HepG2 (cell line): ENCODE measurements at regions not wholly inside any gene's neighbourhood (a gene's known extent, or its start where the extent isn't known, plus 50 kb on each side); places are given as distances from the start of the nearest gene placed in this dataset.

ENCODE experiments used
- ATAC-seq: fragments of 200-7000 bp; cut with Tn5 transposase; 3 replicates; pipeline ENCODE4 v1.9.1; 2020; ENCODE audit warnings: mild to moderate bottlenecking, moderate library complexity
- BruUV-seq: library from RNA; stranded (reverse); fragments of 400-500 nt; replicated peaks from 2 replicates; lab custom pipeline; 2021; lab: Mats Ljungman, UMichigan
- CTCF ChIA-PET: fragments of 300-600 bp; formaldehyde crosslinking; extraction: SDS; loops from one replicate; lab custom pipeline; 2021; ENCODE audit warnings: low total read pairs, inconsistent platforms, low intra/inter-chr PET ratio; lab: Yijun Ruan, JAX
- POLR2A ChIA-PET: fragments of 350-600 bp; sonication (Branson Sonifier 250); formaldehyde crosslinking; loops from one replicate; lab custom pipeline; 2020; ENCODE audit warnings: antibody characterized with exemption, inconsistent platforms; lab: Yijun Ruan, JAX
- DNase-seq: peaks from one replicate; pipeline ENCODE4 v3.0.0-alpha.2; 2015; ENCODE audit warnings: low spot score
- FAIRE-seq: peaks from 3 replicates; lab custom pipeline; 2011; peaks lifted over from hg19 to GRCh38; lab: Jason Lieb, UNC
- H2AFZ ChIP-seq: one replicate; pipeline ENCODE4 v1.6.1; 2011; ENCODE audit warnings: low read length, inconsistent platforms
- H3K27ac ChIP-seq: fragments of 300-600 bp; 3 replicates; pipeline ENCODE4 v1.8.0; 2011; ENCODE audit warnings: mixed run types, mild to moderate bottlenecking, mixed read lengths, low read length, inconsistent platforms; ENCODE audit not compliant: insufficient read depth; ENCODE audit errors: extremely low read length
- H3K27me3 ChIP-seq, 2 experiments: fragments of 200-600 bp in 1 of 2; 2 replicates in 1 of 2; 3 replicates in 1 of 2; pipeline versions ENCODE4 v1.6.0 to v1.8.0; 2011; ENCODE audit warnings: low read length in 2 of 2, mild to moderate bottlenecking in 2 of 2, moderate library complexity in 2 of 2, inconsistent platforms in 1 of 2; ENCODE audit not compliant: insufficient read depth in 2 of 2, control insufficient read depth in 1 of 2
- H3K36me3 ChIP-seq, 2 experiments: fragments of 200-600 bp in 1 of 2; replicated peaks in 1 of 2; 2 replicates in 1 of 2; 3 replicates in 1 of 2; pipeline versions ENCODE4 v1.5.1 to v1.8.0; 2011; ENCODE audit warnings: low read length in 2 of 2, inconsistent platforms in 1 of 2; ENCODE audit not compliant: insufficient read depth in 2 of 2, control insufficient read depth in 1 of 2
- H3K4me1 ChIP-seq: 2 replicates; pipeline ENCODE4 v1.5.1; 2012; ENCODE audit warnings: low read length, inconsistent platforms; ENCODE audit not compliant: insufficient read depth
- H3K4me2 ChIP-seq: 2 replicates; pipeline ENCODE4 v1.6.0; 2011; ENCODE audit warnings: low read depth, low read length, inconsistent platforms
- H3K4me3 ChIP-seq, 3 experiments: fragments of 200-600 bp in 1 of 3; sonication (generic), shearing (Covaris generic) in 1 of 3; replicated peaks in 1 of 3; 2 replicates each; pipeline ENCODE4 v1.5.1; 2011 to 2016; ENCODE audit warnings: low read length in 3 of 3, inconsistent platforms in 2 of 3, low read depth in 2 of 3, mild to moderate bottlenecking in 2 of 3, control low read depth in 1 of 3, mixed read lengths in 1 of 3; ENCODE audit not compliant: insufficient read depth in 1 of 3
- H3K79me2 ChIP-seq: one replicate; pipeline ENCODE4 v1.6.1; 2011; ENCODE audit warnings: low read length, inconsistent platforms; ENCODE audit not compliant: insufficient read depth
- H3K9ac ChIP-seq: 2 replicates; pipeline ENCODE4 v1.6.0; 2011; ENCODE audit warnings: mild to moderate bottlenecking, low read depth, low read length, inconsistent platforms; ENCODE audit not compliant: insufficient read depth
- H3K9me3 ChIP-seq: 2 replicates; pipeline ENCODE4 v1.5.1; 2012; ENCODE audit warnings: mild to moderate bottlenecking, low read length
- H4K20me1 ChIP-seq: 2 replicates; pipeline ENCODE4 v1.6.0; 2011; ENCODE audit warnings: inconsistent platforms, mild to moderate bottlenecking, low read length, moderate library complexity; ENCODE audit not compliant: insufficient read depth
- ASH2L ChIP-seq: fragments of 300-600, 200-600 bp; sonication (generic); IDR thresholded peaks from 2 replicates; pipeline ENCODE4 v1.7.0; 2017; ENCODE audit warnings: low read depth, mild to moderate bottlenecking, moderate library complexity, mixed read lengths, low read length; ENCODE audit not compliant: insufficient read length
- FOXJ3 ChIP-seq: sonication (generic); formaldehyde crosslinking; IDR thresholded peaks from 2 replicates; pipeline ENCODE4 v1.4.0; 2020; ENCODE audit warnings: missing genetic modification reagents, mild to moderate bottlenecking, borderline replicate concordance
- PCBP2 ChIP-seq: fragments of 200-400 bp; formaldehyde crosslinking; optimal IDR thresholded peaks from 2 replicates; pipeline ENCODE3; 2018; ENCODE audit warnings: low read length, low read depth; ENCODE audit not compliant: poor library complexity, severe bottlenecking
- PHF20 ChIP-seq: sonication (generic); formaldehyde crosslinking; IDR thresholded peaks from 2 replicates; pipeline ENCODE4 v1.5.0; 2020; ENCODE audit warnings: mild to moderate bottlenecking, missing genetic modification reagents
- PTBP1 ChIP-seq: fragments of 200-400 bp; formaldehyde crosslinking; IDR thresholded peaks from 2 replicates; pipeline ENCODE4 v1.6.1; 2018; ENCODE audit warnings: low read length, low read depth; ENCODE audit not compliant: poor library complexity, severe bottlenecking
- TEAD3 ChIP-seq: optimal IDR thresholded peaks from 2 replicates; pipeline ENCODE3; 2016; ENCODE audit warnings: borderline replicate concordance
- ZFP62 ChIP-seq: sonication (generic); formaldehyde crosslinking; IDR thresholded peaks from 2 replicates; pipeline ENCODE4 v1.4.0; 2020; ENCODE audit warnings: missing genetic modification reagents
- ZNF431 ChIP-seq: sonication (generic); formaldehyde crosslinking; IDR thresholded peaks from 2 replicates; pipeline ENCODE4 v1.9.0; 2022; ENCODE audit warnings: missing genetic modification reagents, low read depth, mild to moderate bottlenecking, borderline replicate concordance
- ZNF441 ChIP-seq: sonication (generic); formaldehyde crosslinking; IDR thresholded peaks from 2 replicates; pipeline ENCODE4 v1.7.0; 2021; ENCODE audit warnings: missing genetic modification reagents, borderline replicate concordance
- ZNF570 ChIP-seq: sonication (generic); formaldehyde crosslinking; IDR thresholded peaks from 2 replicates; pipeline ENCODE4 v1.4.0; 2020; ENCODE audit warnings: mild to moderate bottlenecking, missing genetic modification reagents, borderline replicate concordance
- ZNF589 ChIP-seq: sonication (generic); formaldehyde crosslinking; conservative IDR thresholded peaks from 2 replicates; pipeline ENCODE4 v1.8.0; 2022; ENCODE audit warnings: mild to moderate bottlenecking, moderate library complexity, missing genetic modification reagents
- WGBS: methylation state at CpG from one replicate; pipeline ENCODE4 v1.1.6; 2017; ENCODE audit warnings: low lambda C conversion rate; 5-methylcytosine and 5-hydroxymethylcytosine counted together
- in situ Hi-C: cut with HindIII; loops from 2 replicates; pipeline ENCODE4 v1.10.0; 2017; ENCODE audit warnings: low pct_unique_long_range_greater_than_20kb; ENCODE audit not compliant: extremely low pct_ligation_motif_present
- intact Hi-C: fragments of 100-400 bp; cut with micrococcal nuclease; formaldehyde crosslinking; loops from one replicate; pipeline ENCODE4 v1.10.0; 2022; ENCODE audit not compliant: unreplicated experiment
- TF ChIP-seq, protein P1 (sequence below): IDR thresholded peaks from 2 replicates; pipeline ENCODE4 v1.6.1; 2016; ENCODE audit warnings: low read depth
- TF ChIP-seq, protein P2 (sequence below): sonication (generic); formaldehyde crosslinking; conservative IDR thresholded peaks from 2 replicates; pipeline ENCODE4 v1.8.0; 2022; ENCODE audit warnings: missing genetic modification reagents
- TF ChIP-seq, protein P3 (sequence below): sonication (generic); formaldehyde crosslinking; IDR thresholded peaks from 2 replicates; pipeline ENCODE4 v1.9.0; 2021; ENCODE audit warnings: missing genetic modification reagents, borderline replicate concordance
- TF ChIP-seq, protein P4 (sequence below): sonication (generic); formaldehyde crosslinking; IDR thresholded peaks from 2 replicates; pipeline ENCODE4; 2020; ENCODE audit warnings: missing genetic modification reagents, mild to moderate bottlenecking, borderline replicate concordance

DNA sequence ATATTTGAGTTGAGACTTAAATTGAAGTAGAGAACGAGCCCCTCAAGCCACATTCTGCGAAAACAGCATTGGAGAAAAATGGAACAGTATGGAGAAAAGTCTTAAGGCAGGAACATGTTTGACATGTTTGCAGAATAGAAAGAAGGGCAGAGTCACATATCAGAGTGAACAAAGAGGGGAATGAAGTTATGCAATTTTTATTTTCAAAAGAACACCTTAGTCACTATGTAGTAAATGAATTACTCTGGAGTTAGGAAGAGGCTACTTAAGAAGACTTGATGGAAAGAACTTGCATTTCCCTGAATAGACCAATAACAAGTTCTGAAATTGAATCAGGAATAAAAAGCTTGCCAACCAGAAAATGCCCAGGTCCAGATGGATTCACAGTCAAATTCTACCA, 391.4 kb upstream of the CDH19 start:
- FAIRE-seq (no peak), DNase-seq (no peak), ATAC-seq (no peak)
- in situ Hi-C loops: no loop called here
- Histone ChIP-seq H3K9ac (no peak overlapping the region), H3K4me1 (no peaks in the 10 kb centered on the region), H3K9me3 (no peaks in the 10 kb centered on the region), H3K27me3 (no peaks in the 10 kb centered on the region), H3K4me3 (no peak overlapping the region), H3K27ac (no peak overlapping the region), H4K20me1 (no peaks in the 10 kb centered on the region), H3K36me3 (no peaks in the 10 kb centered on the region), H3K79me2 (no peaks in the 10 kb centered on the region), H3K4me2 (no peak overlapping the region), H2AFZ (no peak overlapping the region)
- BruUV-seq: no TSS peak
- 15% methylated on average over 2 of the region's 2 CpGs for WGBS
- CTCF ChIA-PET: no interaction called here
- intact Hi-C loops: no loop called here
- POLR2A ChIA-PET: no interaction called here
- TF ChIP-seq ZNF570 (CRISPR knock-in tag) (no peak), ZNF441 (CRISPR knock-in tag) (no peak), ZNF589 (CRISPR knock-in tag) (no peak), ASH2L (no peak), PCBP2 (no peak), PTBP1 (no peak), FOXJ3 (CRISPR knock-in tag) (no peak), ZNF431 (CRISPR knock-in tag) (no peak), TEAD3 (CRISPR knock-in tag) (no peak), ZFP62 (CRISPR knock-in tag) (no peak), PHF20 (CRISPR knock-in tag) (no peak)
- TF ChIP-seq, protein P1, sequence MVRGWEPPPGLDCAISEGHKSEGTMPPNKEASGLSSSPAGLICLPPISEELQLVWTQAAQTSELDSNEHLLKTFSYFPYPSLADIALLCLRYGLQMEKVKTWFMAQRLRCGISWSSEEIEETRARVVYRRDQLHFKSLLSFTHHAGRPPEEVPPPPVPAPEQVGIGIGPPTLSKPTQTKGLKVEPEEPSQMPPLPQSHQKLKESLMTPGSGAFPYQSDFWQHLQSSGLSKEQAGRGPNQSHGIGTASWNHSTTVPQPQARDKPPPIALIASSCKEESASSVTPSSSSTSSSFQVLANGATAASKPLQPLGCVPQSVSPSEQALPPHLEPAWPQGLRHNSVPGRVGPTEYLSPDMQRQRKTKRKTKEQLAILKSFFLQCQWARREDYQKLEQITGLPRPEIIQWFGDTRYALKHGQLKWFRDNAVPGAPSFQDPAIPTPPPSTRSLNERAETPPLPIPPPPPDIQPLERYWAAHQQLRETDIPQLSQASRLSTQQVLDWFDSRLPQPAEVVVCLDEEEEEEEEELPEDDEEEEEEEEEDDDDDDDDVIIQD (CRISPR knock-in tag): no peak
- TF ChIP-seq, protein P2, sequence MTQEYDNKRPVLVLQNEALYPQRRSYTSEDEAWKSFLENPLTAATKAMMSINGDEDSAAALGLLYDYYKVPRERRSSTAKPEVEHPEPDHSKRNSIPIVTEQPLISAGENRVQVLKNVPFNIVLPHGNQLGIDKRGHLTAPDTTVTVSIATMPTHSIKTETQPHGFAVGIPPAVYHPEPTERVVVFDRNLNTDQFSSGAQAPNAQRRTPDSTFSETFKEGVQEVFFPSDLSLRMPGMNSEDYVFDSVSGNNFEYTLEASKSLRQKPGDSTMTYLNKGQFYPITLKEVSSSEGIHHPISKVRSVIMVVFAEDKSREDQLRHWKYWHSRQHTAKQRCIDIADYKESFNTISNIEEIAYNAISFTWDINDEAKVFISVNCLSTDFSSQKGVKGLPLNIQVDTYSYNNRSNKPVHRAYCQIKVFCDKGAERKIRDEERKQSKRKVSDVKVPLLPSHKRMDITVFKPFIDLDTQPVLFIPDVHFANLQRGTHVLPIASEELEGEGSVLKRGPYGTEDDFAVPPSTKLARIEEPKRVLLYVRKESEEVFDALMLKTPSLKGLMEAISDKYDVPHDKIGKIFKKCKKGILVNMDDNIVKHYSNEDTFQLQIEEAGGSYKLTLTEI: no peak
- TF ChIP-seq, protein P3, sequence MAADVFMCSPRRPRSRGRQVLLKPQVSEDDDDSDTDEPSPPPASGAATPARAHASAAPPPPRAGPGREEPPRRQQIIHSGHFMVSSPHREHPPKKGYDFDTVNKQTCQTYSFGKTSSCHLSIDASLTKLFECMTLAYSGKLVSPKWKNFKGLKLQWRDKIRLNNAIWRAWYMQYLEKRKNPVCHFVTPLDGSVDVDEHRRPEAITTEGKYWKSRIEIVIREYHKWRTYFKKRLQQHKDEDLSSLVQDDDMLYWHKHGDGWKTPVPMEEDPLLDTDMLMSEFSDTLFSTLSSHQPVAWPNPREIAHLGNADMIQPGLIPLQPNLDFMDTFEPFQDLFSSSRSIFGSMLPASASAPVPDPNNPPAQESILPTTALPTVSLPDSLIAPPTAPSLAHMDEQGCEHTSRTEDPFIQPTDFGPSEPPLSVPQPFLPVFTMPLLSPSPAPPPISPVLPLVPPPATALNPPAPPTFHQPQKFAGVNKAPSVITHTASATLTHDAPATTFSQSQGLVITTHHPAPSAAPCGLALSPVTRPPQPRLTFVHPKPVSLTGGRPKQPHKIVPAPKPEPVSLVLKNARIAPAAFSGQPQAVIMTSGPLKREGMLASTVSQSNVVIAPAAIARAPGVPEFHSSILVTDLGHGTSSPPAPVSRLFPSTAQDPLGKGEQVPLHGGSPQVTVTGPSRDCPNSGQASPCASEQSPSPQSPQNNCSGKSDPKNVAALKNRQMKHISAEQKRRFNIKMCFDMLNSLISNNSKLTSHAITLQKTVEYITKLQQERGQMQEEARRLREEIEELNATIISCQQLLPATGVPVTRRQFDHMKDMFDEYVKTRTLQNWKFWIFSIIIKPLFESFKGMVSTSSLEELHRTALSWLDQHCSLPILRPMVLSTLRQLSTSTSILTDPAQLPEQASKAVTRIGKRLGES (CRISPR knock-in tag): no peak
- TF ChIP-seq, protein P4, sequence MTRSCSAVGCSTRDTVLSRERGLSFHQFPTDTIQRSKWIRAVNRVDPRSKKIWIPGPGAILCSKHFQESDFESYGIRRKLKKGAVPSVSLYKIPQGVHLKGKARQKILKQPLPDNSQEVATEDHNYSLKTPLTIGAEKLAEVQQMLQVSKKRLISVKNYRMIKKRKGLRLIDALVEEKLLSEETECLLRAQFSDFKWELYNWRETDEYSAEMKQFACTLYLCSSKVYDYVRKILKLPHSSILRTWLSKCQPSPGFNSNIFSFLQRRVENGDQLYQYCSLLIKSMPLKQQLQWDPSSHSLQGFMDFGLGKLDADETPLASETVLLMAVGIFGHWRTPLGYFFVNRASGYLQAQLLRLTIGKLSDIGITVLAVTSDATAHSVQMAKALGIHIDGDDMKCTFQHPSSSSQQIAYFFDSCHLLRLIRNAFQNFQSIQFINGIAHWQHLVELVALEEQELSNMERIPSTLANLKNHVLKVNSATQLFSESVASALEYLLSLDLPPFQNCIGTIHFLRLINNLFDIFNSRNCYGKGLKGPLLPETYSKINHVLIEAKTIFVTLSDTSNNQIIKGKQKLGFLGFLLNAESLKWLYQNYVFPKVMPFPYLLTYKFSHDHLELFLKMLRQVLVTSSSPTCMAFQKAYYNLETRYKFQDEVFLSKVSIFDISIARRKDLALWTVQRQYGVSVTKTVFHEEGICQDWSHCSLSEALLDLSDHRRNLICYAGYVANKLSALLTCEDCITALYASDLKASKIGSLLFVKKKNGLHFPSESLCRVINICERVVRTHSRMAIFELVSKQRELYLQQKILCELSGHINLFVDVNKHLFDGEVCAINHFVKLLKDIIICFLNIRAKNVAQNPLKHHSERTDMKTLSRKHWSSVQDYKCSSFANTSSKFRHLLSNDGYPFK (CRISPR knock-in tag): no peak
